ENCODE measurements at regions not wholly inside any gene's neighbourhood (a gene's known extent, or its start where the extent isn't known, plus 50 kb on each side); places are given as distances from the start of the nearest gene placed in this dataset.

GRCh38 chr3:181554233-181554765, 157.4 kb upstream of the SOX2 start:
- Histone ChIP-seq H3K4me1 (ENCODE audit: control insufficient read depth in 4 of 4, insufficient read depth in 4 of 4, low read length in 3 of 4) (no peaks in the 10 kb centered on the region), H3K9me3 (ENCODE audit: control insufficient read depth in 4 of 4, low read length in 3 of 4) (no peaks in the 10 kb centered on the region), H3K36me3 (ENCODE audit: control insufficient read depth in 4 of 4, insufficient read depth in 3 of 4, low read depth in 1 of 4, low read length in 3 of 4) (no peaks in the 10 kb centered on the region), H3K4me3 (ENCODE audit: low read depth in 1 of 3, low read length in 3 of 3) (no peak overlapping the region), H3K27ac (ENCODE audit: low read depth in 1 of 2, low read length in 2 of 2) (no peak overlapping the region), H3K27me3 (ENCODE audit: control insufficient read depth in 4 of 4, insufficient read depth in 4 of 4, low read length in 3 of 4) (no peaks in the 10 kb centered on the region), H3K9ac (ENCODE audit: low read depth in 1 of 2, low read length in 2 of 2) (no peak overlapping the region)
- TF ChIP-seq REST (IDR thresholded peaks at IDR 0.05) (no peak), GABPA (IDR thresholded peaks at IDR 0.05 in 1 of 2, conservative IDR thresholded peaks at IDR 0.05 in 1 of 2) (no peak), RXRA (IDR thresholded peaks at IDR 0.05) (no peak), YY1 (IDR thresholded peaks at IDR 0.05) (no peak), HNF4G (IDR thresholded peaks at IDR 0.05) (no peak), EGR1 (IDR thresholded peaks at IDR 0.05; ENCODE audit: low read depth in 2 of 2) (no peak), ZBTB33 (IDR thresholded peaks at IDR 0.05) (no peak), JUND (IDR thresholded peaks at IDR 0.05) (no peak), MAX (IDR thresholded peaks at IDR 0.05) (no peak), TAF1 (conservative IDR thresholded peaks at IDR 0.05) (no peak), RAD21 (IDR thresholded peaks at IDR 0.05) (no peak), ATF3 (IDR thresholded peaks at IDR 0.05) (no peak), NR2F2 (IDR thresholded peaks at IDR 0.05) (no peak), SP1 (IDR thresholded peaks at IDR 0.05) (no peak)
- no peak for DNase-seq (ENCODE audit: low spot score)

- Histone ChIP-seq H3K4me3 (ENCODE audit: low read depth in 1 of 3, low read length in 3 of 3) (no peak overlapping the region), H3K27me3 (ENCODE audit: control insufficient read depth in 4 of 4, insufficient read depth in 4 of 4, low read length in 3 of 4) (no peaks in the 10 kb centered on the region), H3K9me3 (ENCODE audit: control insufficient read depth in 4 of 4, low read length in 3 of 4) (no peaks in the 10 kb centered on the region), H3K27ac (ENCODE audit: low read depth in 1 of 2, low read length in 2 of 2) (no peak overlapping the region), H3K36me3 (ENCODE audit: control insufficient read depth in 4 of 4, insufficient read depth in 3 of 4, low read depth in 1 of 4, low read length in 3 of 4) (no peaks in the 10 kb centered on the region), H3K4me1 (ENCODE audit: control insufficient read depth in 4 of 4, insufficient read depth in 4 of 4, low read length in 3 of 4) (no peaks in the 10 kb centered on the region), H3K9ac (ENCODE audit: low read depth in 1 of 2, low read length in 2 of 2) (no peak overlapping the region)
- TF ChIP-seq MAX (IDR thresholded peaks at IDR 0.05) = no peak
- no peak for DNase-seq (ENCODE audit: low spot score)
- 74% methylated on average over 3 of the region's 3 CpGs for WGBS
Observed at GRCh38 chr3:181549266-181549665, 162.5 kb upstream of the SOX2 start.
